Lower leg skin (tissue), 4 donors: ENCODE measurements at regions not wholly inside any gene's neighbourhood (a gene's known extent, or its start where the extent isn't known, plus 50 kb on each side); places are given as distances from the start of the nearest gene placed in this dataset.

Experiments
- DNase-seq, 2 donors: peaks; one replicate each; pipeline ENCODE4 v3.0.0-alpha.2; 2019; ENCODE audit warnings: low spot score in 2 of 2
- H3K4me3 ChIP-seq: fragments of 200-600 bp; sonication (generic); 2 replicates; pipeline ENCODE4 v1.5.1; 2017; ENCODE audit warnings: mild to moderate bottlenecking, low read depth; ENCODE audit not compliant: poor library complexity, severe bottlenecking
- CTCF ChIP-seq, 3 donors: fragments of 450-650 bp; IDR thresholded peaks; one replicate each; pipeline ENCODE4 v1.5.1; 2016; ENCODE audit warnings: antibody characterized with exemption in 3 of 3, mild to moderate bottlenecking in 3 of 3, moderate library complexity in 2 of 3
- POLR2A ChIP-seq, 2 donors: fragments of 450-650 bp; IDR thresholded peaks; one replicate each; pipeline ENCODE4 v1.6.1; 2016 to 2017; ENCODE audit warnings: antibody characterized with exemption in 2 of 2, mild to moderate bottlenecking in 1 of 2, moderate library complexity in 1 of 2
- WGBS, 2 donors: methylation state at CpG; one replicate each; pipeline ENCODE4 v1.1.5; 2018; 5-methylcytosine and 5-hydroxymethylcytosine counted together
- intact Hi-C: fragments of 100-400 bp; cut with DNase I; formaldehyde crosslinking; loops from one replicate; pipeline ENCODE4 v1.15.0; 2023; ENCODE audit warnings: low total_unique reads

- no peak for DNase-seq
- intact Hi-C loops = no loop called here
- 63 to 67% methylated on average over 3 of the region's 3 CpGs for WGBS, 2 donors
- TF ChIP-seq CTCF (IDR thresholded peaks at IDR 0.05) (no peak), POLR2A (IDR thresholded peaks at IDR 0.05) (no peak)
- H3K4me3 ChIP-seq = no peak overlapping the region
Observed at GRCh38 chr5:97449172-97449571, 266.1 kb upstream of the RIOK2 start.

DNA sequence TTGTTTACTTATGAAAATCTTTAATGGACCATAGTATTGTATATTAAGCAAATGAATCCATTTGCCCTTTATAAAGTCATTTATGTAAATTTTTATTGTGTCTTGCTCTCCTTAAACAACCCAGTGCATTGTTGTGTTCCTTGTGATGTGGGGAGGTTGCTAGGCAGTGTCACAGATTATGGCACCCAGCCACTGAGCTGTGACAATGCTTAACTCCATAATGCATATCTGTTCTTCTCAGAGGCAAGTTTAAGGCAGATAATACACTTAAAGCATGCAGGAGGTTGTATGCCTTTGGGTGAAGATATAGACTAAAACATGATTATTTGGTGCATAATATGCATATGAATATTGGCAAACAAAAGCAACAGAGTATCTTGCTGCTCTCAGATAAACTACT lies 269.6 kb upstream of the RIOK2 start:
- H3K4me3 ChIP-seq = no peak overlapping the region
- intact Hi-C loops = no loop called here
- TF ChIP-seq POLR2A (IDR thresholded peaks at IDR 0.05) (no peak), CTCF (IDR thresholded peaks at IDR 0.05) (no peak)
- no peak for DNase-seq

DNA sequence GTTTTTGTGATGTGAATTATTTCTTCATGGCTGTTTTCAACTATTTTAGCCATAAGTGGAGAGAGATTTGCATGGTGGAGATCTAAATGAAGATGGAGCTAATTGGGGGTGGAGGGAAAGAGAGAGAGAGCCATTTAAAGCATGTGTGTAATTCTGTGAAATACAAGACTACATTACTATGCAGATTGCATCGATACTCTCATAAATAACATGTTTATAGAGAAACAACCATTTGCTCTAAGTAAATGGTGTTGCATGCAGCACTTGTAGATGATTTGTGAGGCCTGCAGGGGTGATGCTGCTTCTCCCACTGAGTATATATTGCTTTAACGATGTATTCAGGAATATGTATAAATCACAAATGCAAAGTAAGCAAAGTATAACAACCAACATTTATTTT lies 270.2 kb upstream of the RIOK2 start:
- TF ChIP-seq CTCF (IDR thresholded peaks at IDR 0.05) (no peak), POLR2A (IDR thresholded peaks at IDR 0.05) (no peak)
- H3K4me3 ChIP-seq = no peak overlapping the region
- intact Hi-C loops = no loop called here
- no peak for DNase-seq
- 65 to 69% methylated on average over 2 of the region's 2 CpGs for WGBS, 2 donors

DNA sequence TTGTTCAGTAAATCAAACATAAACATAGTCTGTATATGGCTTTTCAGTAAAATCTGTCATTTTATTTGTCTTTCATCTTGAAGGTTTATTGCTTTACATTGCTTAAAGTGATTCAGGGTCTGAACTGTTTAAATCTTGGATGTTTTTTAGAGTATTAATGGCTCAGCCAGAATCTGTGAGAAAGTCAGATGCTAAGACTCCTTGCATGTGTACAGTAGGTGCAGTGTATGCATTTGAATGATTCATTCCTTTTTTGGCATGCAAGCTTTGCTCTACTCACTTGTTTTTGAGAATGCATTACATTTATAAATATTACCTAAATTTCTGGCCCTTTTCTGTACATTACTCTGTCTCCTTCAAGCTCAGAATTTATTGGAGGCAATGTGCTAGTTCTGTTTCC lies 271.0 kb upstream of the RIOK2 start:
- H3K4me3 ChIP-seq = no peak overlapping the region
- intact Hi-C loops = no loop called here
- TF ChIP-seq POLR2A (IDR thresholded peaks at IDR 0.05) = no peak
- TF ChIP-seq CTCF (IDR thresholded peaks at IDR 0.05) = no peak
- no peak for DNase-seq

DNA sequence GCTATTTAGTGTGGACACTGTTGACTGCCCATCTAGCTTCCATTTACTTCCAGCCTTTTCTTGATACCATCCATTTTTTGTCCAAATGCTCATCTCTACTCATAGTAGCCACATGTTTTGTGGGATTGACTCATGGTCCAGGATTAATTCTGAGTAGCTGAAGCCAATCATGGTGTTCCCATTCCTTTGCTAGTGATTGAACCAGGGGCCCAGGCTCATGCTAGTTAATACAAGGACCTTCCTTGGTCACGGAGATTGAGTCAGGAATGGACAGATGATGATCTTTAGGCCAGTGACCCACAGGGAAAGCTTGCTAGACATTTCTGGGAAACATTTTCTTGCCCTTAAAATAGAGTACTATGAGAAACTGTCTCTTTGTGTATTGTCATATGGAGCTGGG lies 272.9 kb upstream of the RIOK2 start:
- intact Hi-C loops = no loop called here
- WGBS, 2 donors = 76 to 90% methylated on average over 1 of the region's 1 CpG
- no peak for DNase-seq
- TF ChIP-seq CTCF (IDR thresholded peaks at IDR 0.05) (no peak), POLR2A (IDR thresholded peaks at IDR 0.05) (no peak)
- H3K4me3 ChIP-seq = no peak overlapping the region

GRCh38 chr5:97458851-97459250 lies 275.8 kb upstream of the RIOK2 start:
- intact Hi-C loops = no loop called here
- WGBS, 2 donors = 90% methylated on average over 5 of the region's 5 CpGs
- no peak for TF ChIP-seq CTCF (IDR thresholded peaks at IDR 0.05)
- TF ChIP-seq POLR2A (IDR thresholded peaks at IDR 0.05) = no peak
- DNase-seq = no peak
- H3K4me3 ChIP-seq = no peak overlapping the region
